Erythroblast (primary cell): ENCODE measurements at regions not wholly inside any gene's neighbourhood (a gene's known extent, or its start where the extent isn't known, plus 50 kb on each side); places are given as distances from the start of the nearest gene placed in this dataset.

Source experiments
- GATA1 ChIP-seq: IDR thresholded peaks from 2 replicates; pipeline ENCODE4 v1.6.1; 2011; ENCODE audit warnings: low read depth, mild to moderate bottlenecking, control low read depth, low read length, moderate library complexity
- POLR2A ChIP-seq: IDR thresholded peaks from 2 replicates; pipeline ENCODE4 v1.6.1; 2011; ENCODE audit warnings: mild to moderate bottlenecking, low read length

GRCh38 chr12:125856366-125856765, 791.1 kb downstream of the AACS start:
- TF ChIP-seq POLR2A (no peak), GATA1 (no peak)
